Peyer's patch (tissue), 4 donors: ENCODE measurements at regions not wholly inside any gene's neighbourhood (a gene's known extent, or its start where the extent isn't known, plus 50 kb on each side); places are given as distances from the start of the nearest gene placed in this dataset.
"Not testable (repeated sequence)": the region's sequence is repeated elsewhere in the genome, so short reads cannot be mapped to it uniquely, and the experiment has no call there.

Experiments
- CTCF ChIP-seq, 6 experiments: fragments of 450-650 bp in 4 of 6; fragments of 200-600 bp in 2 of 6; sonication (generic) in 1 of 6; IDR thresholded peaks; one replicate each; pipeline ENCODE4 v1.5.1; 2017 to 2019; ENCODE audit warnings: antibody characterized with exemption in 6 of 6, mild to moderate bottlenecking in 3 of 6, moderate library complexity in 1 of 6
- POLR2A ChIP-seq, 2 donors: fragments of 450-650 bp; IDR thresholded peaks; one replicate each; pipeline ENCODE4 v1.5.1; 2017; ENCODE audit warnings: antibody characterized with exemption in 2 of 2, mild to moderate bottlenecking in 2 of 2, moderate library complexity in 2 of 2

DNA sequence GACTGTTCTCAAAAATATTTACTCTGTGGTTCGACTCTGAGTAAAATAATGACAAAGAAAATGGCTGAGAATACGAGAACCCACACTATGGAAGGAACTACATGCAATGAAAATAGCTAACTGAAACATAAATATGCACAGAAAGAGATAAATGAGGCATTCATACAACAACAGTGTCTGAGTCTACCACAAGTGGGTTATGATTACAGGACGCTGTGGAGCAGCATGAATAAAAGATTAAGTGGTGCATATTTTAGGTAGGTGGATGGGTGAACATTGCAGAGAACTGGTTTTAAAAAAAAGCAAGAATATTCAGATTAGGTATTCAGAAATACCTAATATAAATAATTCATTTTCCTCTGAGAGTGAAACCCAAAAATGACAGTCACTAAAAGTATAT lies 93.9 kb upstream of the TRIM77 start:
- not testable (repeated sequence) for TF ChIP-seq CTCF, POLR2A (IDR thresholded peaks at IDR 0.05)
